SK-N-SH (cell line): ENCODE measurements at regions not wholly inside any gene's neighbourhood (a gene's known extent, or its start where the extent isn't known, plus 50 kb on each side); places are given as distances from the start of the nearest gene placed in this dataset.
A peak's percentile ranks its signal among the peaks of the same experiment; 100 is the strongest.

Source experiments
- CTCF ChIA-PET: fragments of 300-600, 350-600 bp; formaldehyde crosslinking; extraction: SDS; loops from one replicate; lab custom pipeline; 2021; lab: Yijun Ruan, JAX
- POLR2A ChIA-PET: fragments of 350-600 bp; sonication (Branson Sonifier 250); formaldehyde crosslinking; extraction: SDS; loops from one replicate; lab custom pipeline; 2020; ENCODE audit warnings: antibody characterized with exemption, inconsistent platforms; lab: Yijun Ruan, JAX
- DNase-seq: peaks from one replicate; pipeline ENCODE4 v3.0.0; 2012
- H2AFZ ChIP-seq: fragments of 200-600 bp; sonication (generic); 2 replicates; pipeline ENCODE4 v1.8.1; 2016; ENCODE audit warnings: antibody characterized with exemption, mild to moderate bottlenecking, low read depth
- H3F3A ChIP-seq: fragments of 200-600 bp; sonication (generic); replicated peaks from 2 replicates; pipeline ENCODE3; 2016; ENCODE audit warnings: antibody characterized with exemption, mild to moderate bottlenecking; ENCODE audit not compliant: insufficient read depth
- H3K27ac ChIP-seq, 2 experiments: fragments of 200-500 bp in 1 of 2; fragments of 200-600 bp in 1 of 2; sonication (Bioruptor generic) in 1 of 2; sonication (generic), shearing (Covaris generic) in 1 of 2; 2 replicates each; pipeline versions ENCODE4 v1.5.1 to v1.6.1; 2014 to 2016; ENCODE audit warnings: low read depth in 2 of 2, inconsistent platforms in 1 of 2, low read length in 1 of 2, mild to moderate bottlenecking in 1 of 2, mixed read lengths in 1 of 2
- H3K27me3 ChIP-seq: fragments of 200-600 bp; sonication (generic), shearing (Covaris generic); 2 replicates; pipeline ENCODE4 v1.6.1; 2016; ENCODE audit warnings: mixed run types; ENCODE audit not compliant: insufficient read depth
- H3K36me3 ChIP-seq, 2 experiments: fragments of 200-500 bp in 1 of 2; fragments of 200-600 bp in 1 of 2; sonication (Bioruptor generic) in 1 of 2; sonication (generic) in 1 of 2; replicated peaks in 1 of 2; 2 replicates each; pipeline versions ENCODE3 to v1.5.1; 2014 to 2016; ENCODE audit warnings: low read length in 1 of 2, mild to moderate bottlenecking in 1 of 2; ENCODE audit not compliant: insufficient read depth in 2 of 2, control insufficient read depth in 1 of 2
- H3K4me1 ChIP-seq, 2 experiments: fragments of 200-500 bp in 1 of 2; fragments of 200-600 bp in 1 of 2; sonication (Bioruptor generic) in 1 of 2; sonication (generic), shearing (Covaris generic) in 1 of 2; 2 replicates each; pipeline versions ENCODE4 v1.5.1 to v1.6.1; 2014 to 2016; ENCODE audit warnings: low read depth in 1 of 2, low read length in 1 of 2, mixed run types in 1 of 2; ENCODE audit not compliant: insufficient read depth in 2 of 2, control insufficient read depth in 1 of 2
- H3K4me2 ChIP-seq: fragments of 200-600 bp; sonication (generic), shearing (Covaris generic); 2 replicates; pipeline ENCODE4 v1.6.1; 2017; ENCODE audit warnings: mixed run types
- H3K4me3 ChIP-seq, 2 experiments: fragments of 200-500 bp in 1 of 2; fragments of 200-600 bp in 1 of 2; sonication (Bioruptor generic) in 1 of 2; sonication (generic), shearing (Covaris generic) in 1 of 2; 2 replicates each; pipeline versions ENCODE4 v1.5.1 to v1.8.1; 2014 to 2016; ENCODE audit warnings: low read depth in 2 of 2, inconsistent platforms in 1 of 2, low read length in 1 of 2, mild to moderate bottlenecking in 1 of 2, mixed read lengths in 1 of 2, moderate library complexity in 1 of 2
- H3K79me2 ChIP-seq: fragments of 200-600 bp; sonication (generic); 2 replicates; pipeline ENCODE4 v1.8.1; 2017; ENCODE audit warnings: mild to moderate bottlenecking; ENCODE audit not compliant: insufficient read depth
- H3K9ac ChIP-seq: fragments of 200-600 bp; sonication (generic); 2 replicates; pipeline ENCODE4 v1.6.1; 2017; ENCODE audit warnings: mixed run types
- H3K9me2 ChIP-seq: fragments of 200-600 bp; sonication (generic); 2 replicates; pipeline ENCODE4 v1.6.1; 2017; ENCODE audit warnings: mixed run types
- H3K9me3 ChIP-seq: fragments of 200-600 bp; sonication (generic); 2 replicates; pipeline ENCODE4 v1.6.1; 2017; ENCODE audit warnings: mixed run types, mild to moderate bottlenecking, moderate library complexity
- H4K20me1 ChIP-seq: fragments of 200-600 bp; sonication (generic); 2 replicates; pipeline ENCODE4 v1.6.1; 2017; ENCODE audit warnings: mild to moderate bottlenecking, mixed run types; ENCODE audit not compliant: insufficient read depth
- CHD2 ChIP-seq: fragments of 150-350 bp; IDR thresholded peaks from 2 replicates; pipeline ENCODE4 v1.6.1; 2018; ENCODE audit warnings: low read length; ENCODE audit not compliant: partially characterized antibody
- ELF1 ChIP-seq: IDR thresholded peaks from 2 replicates; pipeline ENCODE4 v1.4.0; 2012
- EP300 ChIP-seq, 2 experiments: IDR thresholded peaks; 2 replicates each; pipeline versions ENCODE4 v1.4.0 to v1.6.1; 2012; ENCODE audit warnings: borderline replicate concordance in 1 of 2, low read depth in 1 of 2, low read length in 1 of 2
- EZH2phosphoT487 ChIP-seq: fragments of 200-600 bp; sonication (generic); IDR thresholded peaks from 2 replicates; pipeline ENCODE4 v1.6.1; 2017; ENCODE audit warnings: low read depth, mixed run types, mild to moderate bottlenecking, antibody characterized with exemption, moderate library complexity, borderline replicate concordance
- FOSL2 ChIP-seq: IDR thresholded peaks from 2 replicates; pipeline ENCODE4 v1.4.0; 2012; ENCODE audit warnings: low read depth, mild to moderate bottlenecking, moderate library complexity, borderline replicate concordance
- FOXJ3 ChIP-seq: sonication (generic); formaldehyde crosslinking; IDR thresholded peaks from 2 replicates; pipeline ENCODE4 v1.5.1; 2020; ENCODE audit warnings: mild to moderate bottlenecking, missing genetic modification reagents
- FOXM1 ChIP-seq: IDR thresholded peaks from 2 replicates; pipeline ENCODE4 v1.4.0; 2012; ENCODE audit warnings: low read depth, mild to moderate bottlenecking
- GATA2 ChIP-seq: sonication (generic); formaldehyde crosslinking; IDR thresholded peaks from 2 replicates; pipeline ENCODE4 v1.5.0; 2020; ENCODE audit warnings: mild to moderate bottlenecking, missing genetic modification reagents
- JUND ChIP-seq: IDR thresholded peaks from 2 replicates; pipeline ENCODE4 v1.4.0; 2012
- MEF2A ChIP-seq: IDR thresholded peaks from 2 replicates; pipeline ENCODE4 v1.4.0; 2012; ENCODE audit warnings: low read depth, borderline replicate concordance
- MXI1 ChIP-seq: IDR thresholded peaks from 2 replicates; pipeline ENCODE4 v1.6.1; 2012; ENCODE audit warnings: mild to moderate bottlenecking, low read depth, low read length, improper control_type of control experiment
- NFIC ChIP-seq: IDR thresholded peaks from 2 replicates; pipeline ENCODE4 v1.4.0; 2012; ENCODE audit warnings: borderline replicate concordance
- NRF1 ChIP-seq: IDR thresholded peaks from 2 replicates; pipeline ENCODE4 v1.6.1; 2012; ENCODE audit warnings: low read depth, mild to moderate bottlenecking, low read length
- POLR2AphosphoS5 ChIP-seq: IDR thresholded peaks from 2 replicates; pipeline ENCODE4 v1.6.1; 2012; ENCODE audit warnings: low read depth, low read length
- RFX5 ChIP-seq: IDR thresholded peaks from 2 replicates; pipeline ENCODE4 v1.6.1; 2012; ENCODE audit warnings: mild to moderate bottlenecking, improper control_type of control experiment, low read length
- RXRA ChIP-seq: IDR thresholded peaks from 2 replicates; pipeline ENCODE4 v1.4.0; 2012; ENCODE audit warnings: low read depth, mild to moderate bottlenecking, borderline replicate concordance
- SMC3 ChIP-seq: IDR thresholded peaks from 2 replicates; pipeline ENCODE4 v1.6.1; 2012; ENCODE audit warnings: low read depth, low read length, improper control_type of control experiment
- TAF1 ChIP-seq: IDR thresholded peaks from 2 replicates; pipeline ENCODE4 v1.6.1; 2012; ENCODE audit warnings: low read depth, mild to moderate bottlenecking, low read length, moderate library complexity, borderline replicate concordance
- TCF12 ChIP-seq: IDR thresholded peaks from 2 replicates; pipeline ENCODE4 v1.4.0; 2012
- TEAD4 ChIP-seq: IDR thresholded peaks from 2 replicates; pipeline ENCODE4 v1.4.0; 2012; ENCODE audit warnings: mild to moderate bottlenecking, borderline replicate concordance; ENCODE audit not compliant: insufficient read depth
- YY1 ChIP-seq: IDR thresholded peaks from 2 replicates; pipeline ENCODE4 v1.4.0; 2012; ENCODE audit warnings: low read depth, mild to moderate bottlenecking
- WGBS: methylation state at CpG from one replicate; pipeline ENCODE4 v1.1.6; 2017; ENCODE audit warnings: low lambda C conversion rate; 5-methylcytosine and 5-hydroxymethylcytosine counted together
- TF ChIP-seq, protein P1 (sequence below): fragments of 200-600 bp; sonication (generic); IDR thresholded peaks from 2 replicates; pipeline ENCODE4 v1.6.1; 2017; ENCODE audit warnings: antibody characterized with exemption, mild to moderate bottlenecking, moderate library complexity
- TF ChIP-seq, protein P2 (sequence below): IDR thresholded peaks from 2 replicates; pipeline ENCODE4; 2012
- TF ChIP-seq, protein P3 (sequence below): fragments of 150-350 bp; IDR thresholded peaks from 2 replicates; pipeline ENCODE4 v1.6.1; 2016; ENCODE audit warnings: mild to moderate bottlenecking, low read depth, low read length
- TF ChIP-seq, protein P4 (sequence below): IDR thresholded peaks from 2 replicates; pipeline ENCODE4 v1.4.0; 2012; ENCODE audit warnings: low read depth, borderline replicate concordance

DNA sequence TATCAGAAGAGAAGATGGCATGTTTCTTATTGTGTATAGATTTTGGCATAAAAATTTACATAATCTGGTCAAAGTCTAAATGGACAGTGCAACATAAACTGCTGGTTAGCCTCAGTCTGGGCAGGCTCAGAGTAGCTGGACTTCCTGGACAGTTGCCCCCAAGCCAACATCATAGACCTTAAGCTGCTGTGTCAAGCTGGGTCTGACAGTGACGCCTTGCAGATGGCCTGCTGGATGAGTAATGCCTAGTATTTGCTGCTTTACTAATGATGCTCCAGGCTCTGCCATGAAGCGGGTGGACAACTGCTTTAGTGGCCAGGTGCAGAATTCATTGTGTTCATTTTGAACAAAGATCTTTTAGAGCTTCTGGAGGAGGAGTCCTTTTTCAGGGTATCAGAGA lies 603.7 kb upstream of the ZEB2 start:
- Histone ChIP-seq H3K79me2 (no peaks in the 10 kb centered on the region), H4K20me1 (no peaks in the 10 kb centered on the region), H3K9me3 (no peaks in the 10 kb centered on the region; the same call in 1 of the 2 replicates), H2AFZ (no peak overlapping the region), H3K27ac (peak overlapping the region; percentile 13 to 81; a peak in 3 of 4 replicates), H3K4me3 (no peak overlapping the region), H3K4me1 (peaks cover 0 to 5% of the 10 kb centered on the region in 2 experiments; a peak in 2 of 4 replicates), H3K9ac (no peak overlapping the region), H3K27me3 (no peaks in the 10 kb centered on the region), H3K36me3 (no peaks in the 10 kb centered on the region), H3K9me2 (no peaks in the 10 kb centered on the region), H3K4me2 (no peak overlapping the region), H3F3A (no peaks in the 10 kb centered on the region)
- peak; percentile 24 for DNase-seq
- CTCF ChIA-PET = interaction anchor here (0.5 kb wide), 1 partner anchor 736 kb away, joined by 3 read pairs; no protein-coding TSS in a partner anchor
- POLR2A ChIA-PET = no interaction called here
- WGBS = 43% methylated on average over 1 of the region's 2 CpGs
- TF ChIP-seq JUND = peak; percentile 74
- TF ChIP-seq YY1 = no peak
- no peak for TF ChIP-seq TAF1
- no peak for TF ChIP-seq SMC3
- no peak for TF ChIP-seq GATA2
- peak; percentile 73; the same call in 1 of the 2 replicates for TF ChIP-seq FOSL2
- no peak; the same call in 1 of the 2 replicates for TF ChIP-seq RXRA
- TF ChIP-seq ELF1 = no peak; the same call in 1 of the 2 replicates
- TF ChIP-seq MEF2A = no peak
- no peak for TF ChIP-seq FOXM1
- TF ChIP-seq RFX5 = no peak
- TF ChIP-seq, protein P1, sequence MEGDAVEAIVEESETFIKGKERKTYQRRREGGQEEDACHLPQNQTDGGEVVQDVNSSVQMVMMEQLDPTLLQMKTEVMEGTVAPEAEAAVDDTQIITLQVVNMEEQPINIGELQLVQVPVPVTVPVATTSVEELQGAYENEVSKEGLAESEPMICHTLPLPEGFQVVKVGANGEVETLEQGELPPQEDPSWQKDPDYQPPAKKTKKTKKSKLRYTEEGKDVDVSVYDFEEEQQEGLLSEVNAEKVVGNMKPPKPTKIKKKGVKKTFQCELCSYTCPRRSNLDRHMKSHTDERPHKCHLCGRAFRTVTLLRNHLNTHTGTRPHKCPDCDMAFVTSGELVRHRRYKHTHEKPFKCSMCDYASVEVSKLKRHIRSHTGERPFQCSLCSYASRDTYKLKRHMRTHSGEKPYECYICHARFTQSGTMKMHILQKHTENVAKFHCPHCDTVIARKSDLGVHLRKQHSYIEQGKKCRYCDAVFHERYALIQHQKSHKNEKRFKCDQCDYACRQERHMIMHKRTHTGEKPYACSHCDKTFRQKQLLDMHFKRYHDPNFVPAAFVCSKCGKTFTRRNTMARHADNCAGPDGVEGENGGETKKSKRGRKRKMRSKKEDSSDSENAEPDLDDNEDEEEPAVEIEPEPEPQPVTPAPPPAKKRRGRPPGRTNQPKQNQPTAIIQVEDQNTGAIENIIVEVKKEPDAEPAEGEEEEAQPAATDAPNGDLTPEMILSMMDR = no peak
- TF ChIP-seq, protein P2, sequence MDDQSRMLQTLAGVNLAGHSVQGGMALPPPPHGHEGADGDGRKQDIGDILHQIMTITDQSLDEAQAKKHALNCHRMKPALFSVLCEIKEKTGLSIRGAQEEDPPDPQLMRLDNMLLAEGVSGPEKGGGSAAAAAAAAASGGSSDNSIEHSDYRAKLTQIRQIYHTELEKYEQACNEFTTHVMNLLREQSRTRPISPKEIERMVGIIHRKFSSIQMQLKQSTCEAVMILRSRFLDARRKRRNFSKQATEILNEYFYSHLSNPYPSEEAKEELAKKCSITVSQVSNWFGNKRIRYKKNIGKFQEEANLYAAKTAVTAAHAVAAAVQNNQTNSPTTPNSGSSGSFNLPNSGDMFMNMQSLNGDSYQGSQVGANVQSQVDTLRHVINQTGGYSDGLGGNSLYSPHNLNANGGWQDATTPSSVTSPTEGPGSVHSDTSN = peak; percentile 97
- TF ChIP-seq EP300 (IDR thresholded peaks at IDR 0.05; ENCODE audit: borderline replicate concordance in 1 of 2, low read depth in 1 of 2, low read length in 1 of 2) = peak; percentile 83 to 87; a peak in 3 of 4 replicates
- TF ChIP-seq EZH2phosphoT487 = no peak
- TF ChIP-seq POLR2AphosphoS5 = peak; percentile 81
- TF ChIP-seq TCF12 = peak; percentile 99
- TF ChIP-seq NRF1 = no peak
- TF ChIP-seq, protein P3, sequence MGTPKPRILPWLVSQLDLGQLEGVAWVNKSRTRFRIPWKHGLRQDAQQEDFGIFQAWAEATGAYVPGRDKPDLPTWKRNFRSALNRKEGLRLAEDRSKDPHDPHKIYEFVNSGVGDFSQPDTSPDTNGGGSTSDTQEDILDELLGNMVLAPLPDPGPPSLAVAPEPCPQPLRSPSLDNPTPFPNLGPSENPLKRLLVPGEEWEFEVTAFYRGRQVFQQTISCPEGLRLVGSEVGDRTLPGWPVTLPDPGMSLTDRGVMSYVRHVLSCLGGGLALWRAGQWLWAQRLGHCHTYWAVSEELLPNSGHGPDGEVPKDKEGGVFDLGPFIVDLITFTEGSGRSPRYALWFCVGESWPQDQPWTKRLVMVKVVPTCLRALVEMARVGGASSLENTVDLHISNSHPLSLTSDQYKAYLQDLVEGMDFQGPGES = no peak
- TF ChIP-seq NFIC = peak; percentile 67; the same call in 1 of the 2 replicates
- TF ChIP-seq, protein P4, sequence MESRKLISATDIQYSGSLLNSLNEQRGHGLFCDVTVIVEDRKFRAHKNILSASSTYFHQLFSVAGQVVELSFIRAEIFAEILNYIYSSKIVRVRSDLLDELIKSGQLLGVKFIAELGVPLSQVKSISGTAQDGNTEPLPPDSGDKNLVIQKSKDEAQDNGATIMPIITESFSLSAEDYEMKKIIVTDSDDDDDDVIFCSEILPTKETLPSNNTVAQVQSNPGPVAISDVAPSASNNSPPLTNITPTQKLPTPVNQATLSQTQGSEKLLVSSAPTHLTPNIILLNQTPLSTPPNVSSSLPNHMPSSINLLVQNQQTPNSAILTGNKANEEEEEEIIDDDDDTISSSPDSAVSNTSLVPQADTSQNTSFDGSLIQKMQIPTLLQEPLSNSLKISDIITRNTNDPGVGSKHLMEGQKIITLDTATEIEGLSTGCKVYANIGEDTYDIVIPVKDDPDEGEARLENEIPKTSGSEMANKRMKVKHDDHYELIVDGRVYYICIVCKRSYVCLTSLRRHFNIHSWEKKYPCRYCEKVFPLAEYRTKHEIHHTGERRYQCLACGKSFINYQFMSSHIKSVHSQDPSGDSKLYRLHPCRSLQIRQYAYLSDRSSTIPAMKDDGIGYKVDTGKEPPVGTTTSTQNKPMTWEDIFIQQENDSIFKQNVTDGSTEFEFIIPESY = 0 out of 2 replicates have a peak, but pooled peaks have one; percentile 27
- TF ChIP-seq FOXJ3 (CRISPR knock-in tag) = peak; percentile 60; the same call in 1 of the 2 replicates
- no peak for TF ChIP-seq CHD2
- TF ChIP-seq MXI1 = 0 out of 2 replicates have a peak, but pooled peaks have one; percentile 23
- peak; percentile 75; the same call in 1 of the 2 replicates for TF ChIP-seq TEAD4
